HAP-1 (cell line): ENCODE measurements at regions not wholly inside any gene's neighbourhood (a gene's known extent, or its start where the extent isn't known, plus 50 kb on each side); places are given as distances from the start of the nearest gene placed in this dataset.
"Not testable (repeated sequence)": the region's sequence is repeated elsewhere in the genome, so short reads cannot be mapped to it uniquely, and the experiment has no call there.

Experiments used
- DNase-seq, 2 experiments: peaks; one replicate each; pipeline ENCODE4 v3.0.0-alpha.2; 2016 to 2020; ENCODE audit warnings: low spot score in 2 of 2
- H3K27me3 ChIP-seq: fragments of 250-450 bp; sonication (Bioruptor Pico); 2 replicates; pipeline ENCODE4 v1.5.1; 2020; ENCODE audit warnings: low read depth, mild to moderate bottlenecking, moderate library complexity
- H3K36me3 ChIP-seq: fragments of 250-450 bp; sonication (Bioruptor Pico); replicated peaks from 2 replicates; pipeline ENCODE4 v1.5.1; 2020; ENCODE audit warnings: mild to moderate bottlenecking
- H3K4me1 ChIP-seq: fragments of 250-450 bp; sonication (Bioruptor Pico); 2 replicates; pipeline ENCODE4 v1.5.1; 2020; ENCODE audit warnings: mild to moderate bottlenecking
- H3K4me3 ChIP-seq: fragments of 250-450 bp; sonication (Bioruptor Pico); 2 replicates; pipeline ENCODE4 v1.5.1; 2020; ENCODE audit warnings: mild to moderate bottlenecking, moderate library complexity
- H3K9me3 ChIP-seq: fragments of 250-450 bp; sonication (Bioruptor Pico); 2 replicates; pipeline ENCODE4 v1.5.1; 2020; ENCODE audit warnings: mild to moderate bottlenecking, moderate library complexity
- in situ Hi-C: fragments of 300-500 bp; cut with MboI; formaldehyde crosslinking; loops from 3 replicates; pipeline ENCODE4 v1.14.3; 2020; ENCODE audit warnings: low sequenced_read_pairs, inconsistent platforms, mixed read lengths

GRCh38 chrX:150225266-150225665, 137.9 kb upstream of the MAMLD1 start:
- peaks cover 4% of the 10 kb centered on the region; the same call in 1 of the 2 replicates for H3K4me1 ChIP-seq
- H3K4me3 ChIP-seq = no peak overlapping the region
- no peaks in the 10 kb centered on the region for H3K36me3 ChIP-seq
- H3K27me3 ChIP-seq = no peaks in the 10 kb centered on the region
- no peak for DNase-seq
- in situ Hi-C loops = no loop called here
- H3K9me3 ChIP-seq = no peaks in the 10 kb centered on the region

GRCh38 chrX:150225756-150226155, 137.4 kb upstream of the MAMLD1 start:
- Histone ChIP-seq H3K4me3 (no peak overlapping the region), H3K27me3 (no peaks in the 10 kb centered on the region), H3K36me3 (no peaks in the 10 kb centered on the region), H3K4me1 (peaks cover 3% of the 10 kb centered on the region; the same call in 1 of the 2 replicates), H3K9me3 (no peaks in the 10 kb centered on the region)
- in situ Hi-C loops = no loop called here
- peak in 1 of 2 experiments; percentile 21 for DNase-seq

GRCh38 chrX:150226223-150226965, 136.7 kb upstream of the MAMLD1 start:
- Histone ChIP-seq H3K4me1 (peaks cover 3% of the 10 kb centered on the region; the same call in 1 of the 2 replicates), H3K27me3 (no peaks in the 10 kb centered on the region), H3K36me3 (no peaks in the 10 kb centered on the region), H3K9me3 (no peaks in the 10 kb centered on the region), H3K4me3 (no peak overlapping the region)
- DNase-seq = no peak
- in situ Hi-C loops = no loop called here

GRCh38 chrX:150227321-150227860, 135.7 kb upstream of the MAMLD1 start:
- in situ Hi-C loops = no loop called here
- no peaks in the 10 kb centered on the region for H3K27me3 ChIP-seq
- H3K9me3 ChIP-seq = no peaks in the 10 kb centered on the region
- peaks cover 3% of the 10 kb centered on the region; the same call in 1 of the 2 replicates for H3K4me1 ChIP-seq
- H3K36me3 ChIP-seq = no peaks in the 10 kb centered on the region
- no peak overlapping the region for H3K4me3 ChIP-seq
- no peak for DNase-seq

- Histone ChIP-seq H3K9me3 (no peaks in the 10 kb centered on the region), H3K4me1 (peaks cover 3% of the 10 kb centered on the region; the same call in 1 of the 2 replicates), H3K27me3 (no peaks in the 10 kb centered on the region), H3K36me3 (no peaks in the 10 kb centered on the region), H3K4me3 (no peak overlapping the region)
- in situ Hi-C loops = no loop called here
- DNase-seq = no peak
These were observed 135.2 kb upstream of the MAMLD1 start for GRCh38 chrX:150227873-150228410.

- no peaks in the 10 kb centered on the region for H3K36me3 ChIP-seq
- in situ Hi-C loops = no loop called here
- no peak overlapping the region for H3K4me3 ChIP-seq
- H3K9me3 ChIP-seq = no peaks in the 10 kb centered on the region
- DNase-seq = no peak
- peaks cover 3% of the 10 kb centered on the region; the same call in 1 of the 2 replicates for H3K4me1 ChIP-seq
- H3K27me3 ChIP-seq = no peaks in the 10 kb centered on the region
These were observed 134.7 kb upstream of the MAMLD1 start for GRCh38 chrX:150228431-150228830.

GRCh38 chrX:150229030-150229429, 134.1 kb upstream of the MAMLD1 start:
- Histone ChIP-seq H3K9me3 (no peaks in the 10 kb centered on the region), H3K27me3 (no peaks in the 10 kb centered on the region), H3K4me1 (peaks cover 3% of the 10 kb centered on the region; the same call in 1 of the 2 replicates), H3K36me3 (no peaks in the 10 kb centered on the region), H3K4me3 (no peak overlapping the region)
- DNase-seq = no peak
- in situ Hi-C loops = no loop called here

GRCh38 chrX:150229481-150229880, 133.6 kb upstream of the MAMLD1 start:
- in situ Hi-C loops = no loop called here
- Histone ChIP-seq H3K27me3 (no peaks in the 10 kb centered on the region), H3K4me3 (no peak overlapping the region), H3K36me3 (no peaks in the 10 kb centered on the region), H3K4me1 (peaks cover 3% of the 10 kb centered on the region; the same call in 1 of the 2 replicates), H3K9me3 (no peaks in the 10 kb centered on the region)
- DNase-seq = no peak

- H3K4me1 ChIP-seq, in situ Hi-C loops, H3K4me3 ChIP-seq, H3K27me3 ChIP-seq, DNase-seq, H3K9me3 ChIP-seq, H3K36me3 ChIP-seq: not testable (repeated sequence)
These were observed 132.2 kb upstream of the MAMLD1 start for GRCh38 chrX:150230952-150231351.

- H3K9me3 ChIP-seq, in situ Hi-C loops, H3K36me3 ChIP-seq: not testable (repeated sequence)
These were observed 131.7 kb upstream of the MAMLD1 start for GRCh38 chrX:150231368-150231767.

GRCh38 chrX:150232222-150232621, 130.9 kb upstream of the MAMLD1 start:
- not testable (repeated sequence) for DNase-seq, H3K36me3 ChIP-seq, H3K27me3 ChIP-seq

More at GRCh38 chrX:150231368-150231767, 131.7 kb upstream of the MAMLD1 start:
- H3K27me3 ChIP-seq, H3K4me1 ChIP-seq, DNase-seq, H3K4me3 ChIP-seq: not testable (repeated sequence)

GRCh38 chrX:150234126-150234525, 129.0 kb upstream of the MAMLD1 start:
- no peak overlapping the region for H3K4me3 ChIP-seq
- H3K4me1 ChIP-seq = no peaks in the 10 kb centered on the region
- H3K27me3 ChIP-seq = no peaks in the 10 kb centered on the region
- DNase-seq = no peak
- H3K36me3 ChIP-seq = no peaks in the 10 kb centered on the region
- H3K9me3 ChIP-seq = no peaks in the 10 kb centered on the region
- in situ Hi-C loops = no loop called here

More at GRCh38 chrX:150232222-150232621, 130.9 kb upstream of the MAMLD1 start:
- H3K9me3 ChIP-seq, H3K4me1 ChIP-seq, H3K4me3 ChIP-seq, in situ Hi-C loops: not testable (repeated sequence)

- in situ Hi-C loops = no loop called here
- H3K9me3 ChIP-seq = no peaks in the 10 kb centered on the region
- DNase-seq = no peak
- no peak overlapping the region for H3K4me3 ChIP-seq
- no peaks in the 10 kb centered on the region for H3K4me1 ChIP-seq
- H3K36me3 ChIP-seq = no peaks in the 10 kb centered on the region
- no peaks in the 10 kb centered on the region for H3K27me3 ChIP-seq
These were observed 126.8 kb upstream of the MAMLD1 start for GRCh38 chrX:150236327-150236726.

GRCh38 chrX:150238632-150239382, 124.3 kb upstream of the MAMLD1 start:
- no peaks in the 10 kb centered on the region for H3K27me3 ChIP-seq
- no peaks in the 10 kb centered on the region for H3K36me3 ChIP-seq
- no peak overlapping the region for H3K4me3 ChIP-seq
- no peak for DNase-seq
- H3K9me3 ChIP-seq = no peaks in the 10 kb centered on the region
- in situ Hi-C loops = no loop called here
- H3K4me1 ChIP-seq = no peaks in the 10 kb centered on the region
